A673 (cell line): ENCODE measurements at regions not wholly inside any gene's neighbourhood (a gene's known extent, or its start where the extent isn't known, plus 50 kb on each side); places are given as distances from the start of the nearest gene placed in this dataset.

ENCODE experiments used
- BruUV-seq: library from RNA; stranded (reverse); fragments of 400-500 nt; replicated peaks from 2 replicates; lab custom pipeline; 2021; lab: Mats Ljungman, UMichigan
- CTCF ChIA-PET: fragments of 300-600 bp; sonication (Branson Sonifier 250); formaldehyde crosslinking; loops from one replicate; lab custom pipeline; 2022; ENCODE audit warnings: antibody characterized with exemption; lab: Charles Lee
- POLR2A ChIA-PET: fragments of 300-600 bp; sonication (Branson Sonifier 250); formaldehyde crosslinking; loops from one replicate; lab custom pipeline; 2022; ENCODE audit warnings: antibody characterized with exemption; ENCODE audit not compliant: low non-redundant PET; lab: Charles Lee
- DNase-seq: peaks from one replicate; pipeline ENCODE4 v3.0.0-alpha.2; 2015; ENCODE audit warnings: low spot score
- H3K27ac ChIP-seq: fragments of 200-600 bp; sonication (generic); 2 replicates; pipeline ENCODE4 v1.5.1; 2016; ENCODE audit warnings: mixed run types, low read depth, mild to moderate bottlenecking, mixed read lengths, antibody characterized with exemption, low read length; ENCODE audit not compliant: poor library complexity, severe bottlenecking
- H3K27me3 ChIP-seq: fragments of 200-600 bp; sonication (generic); replicated peaks from 2 replicates; pipeline ENCODE4 v1.6.1; 2017; ENCODE audit warnings: mixed run types, low read depth, mild to moderate bottlenecking, mixed read lengths, antibody characterized with exemption, low read length; ENCODE audit not compliant: insufficient read depth, poor library complexity
- H3K36me3 ChIP-seq: fragments of 200-600 bp; sonication (generic); 2 replicates; pipeline ENCODE4 v1.6.1; 2016; ENCODE audit warnings: mixed run types, mild to moderate bottlenecking, mixed read lengths, antibody characterized with exemption, low read length; ENCODE audit not compliant: insufficient read depth, poor library complexity, severe bottlenecking
- H3K4me1 ChIP-seq: fragments of 200-600 bp; sonication (generic); 2 replicates; pipeline ENCODE4 v1.6.1; 2017; ENCODE audit warnings: mixed run types, mild to moderate bottlenecking, mixed read lengths, antibody characterized with exemption, low read length; ENCODE audit not compliant: insufficient read depth, poor library complexity, severe bottlenecking
- H3K4me3 ChIP-seq: fragments of 200-600 bp; sonication (generic); 2 replicates; pipeline ENCODE4 v1.5.1; 2016; ENCODE audit warnings: low read depth, mixed run types, mild to moderate bottlenecking, mixed read lengths, low read length; ENCODE audit not compliant: poor library complexity, severe bottlenecking
- H3K9me3 ChIP-seq: fragments of 200-600 bp; sonication (generic); 2 replicates; pipeline ENCODE4 v1.6.1; 2016; ENCODE audit warnings: mixed run types, low read depth, mild to moderate bottlenecking, mixed read lengths, antibody characterized with exemption, low read length; ENCODE audit not compliant: poor library complexity, severe bottlenecking
- CTCF ChIP-seq: fragments of 300-800, 200-600 bp; sonication (generic); conservative IDR thresholded peaks from 2 replicates; pipeline ENCODE4 v1.5.1; 2017; ENCODE audit warnings: low read depth, mild to moderate bottlenecking, antibody characterized with exemption, low read length, moderate library complexity, mixed read lengths
- EZH2 ChIP-seq: fragments of 200-600 bp; sonication (generic); IDR thresholded peaks from 2 replicates; pipeline ENCODE4 v1.6.1; 2017; ENCODE audit warnings: borderline replicate concordance, low read depth, mild to moderate bottlenecking, mixed read lengths, antibody characterized with exemption, low read length; ENCODE audit not compliant: poor library complexity, severe bottlenecking
- intact Hi-C: fragments of 100-400 bp; cut with micrococcal nuclease; formaldehyde crosslinking; loops from one replicate; pipeline ENCODE4 v1.10.0; 2022; ENCODE audit not compliant: unreplicated experiment

GRCh38 chr6:151698931-151699700 lies 108.4 kb upstream of the ESR1 start:
- DNase-seq = no peak
- intact Hi-C loops = no loop called here
- no peaks in the 10 kb centered on the region for H3K4me1 ChIP-seq
- H3K27me3 ChIP-seq = peaks cover 8% of the 10 kb centered on the region
- no TSS peak for BruUV-seq
- TF ChIP-seq EZH2 = no peak
- no peak for TF ChIP-seq CTCF
- no peaks in the 10 kb centered on the region for H3K9me3 ChIP-seq
- no peak overlapping the region for H3K27ac ChIP-seq
- H3K36me3 ChIP-seq = no peaks in the 10 kb centered on the region
- POLR2A ChIA-PET = no interaction called here
- H3K4me3 ChIP-seq = no peak overlapping the region
- CTCF ChIA-PET = no interaction called here

DNA sequence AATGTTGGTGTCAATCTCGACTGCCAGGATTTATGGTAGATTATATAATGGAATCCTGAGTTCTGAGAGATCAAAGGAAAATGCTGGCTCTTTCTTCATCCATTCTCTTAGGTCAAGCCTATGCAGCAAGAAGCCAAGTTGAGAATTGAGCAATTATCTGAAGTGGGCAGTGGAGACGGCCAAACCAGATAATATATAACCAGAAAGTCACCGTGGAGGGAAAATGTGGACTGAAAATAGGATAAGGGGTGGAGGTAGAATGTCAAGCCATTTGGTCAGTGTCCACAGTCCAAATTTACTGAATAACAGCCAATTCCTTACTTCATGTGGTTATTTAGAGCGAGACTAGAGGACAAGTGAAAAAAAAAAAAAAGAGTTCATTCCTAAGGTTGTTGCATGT lies 107.8 kb upstream of the ESR1 start:
- intact Hi-C loops = no loop called here
- Histone ChIP-seq H3K36me3 (no peaks in the 10 kb centered on the region), H3K27ac (no peak overlapping the region), H3K4me1 (no peaks in the 10 kb centered on the region), H3K4me3 (no peak overlapping the region), H3K27me3 (peaks cover 9% of the 10 kb centered on the region), H3K9me3 (no peaks in the 10 kb centered on the region)
- no peak for DNase-seq
- no TSS peak for BruUV-seq
- ChIA-PET POLR2A (no interaction called here), CTCF (no interaction called here)
- TF ChIP-seq EZH2 = no peak
- no peak for TF ChIP-seq CTCF

- Histone ChIP-seq H3K27me3 (peaks cover 16% of the 10 kb centered on the region), H3K27ac (no peak overlapping the region), H3K4me3 (no peak overlapping the region), H3K36me3 (no peaks in the 10 kb centered on the region), H3K4me1 (no peaks in the 10 kb centered on the region), H3K9me3 (no peaks in the 10 kb centered on the region)
- POLR2A ChIA-PET = no interaction called here
- BruUV-seq = no TSS peak
- TF ChIP-seq EZH2 = no peak
- no peak for TF ChIP-seq CTCF
- DNase-seq = no peak
- CTCF ChIA-PET = no interaction called here
- intact Hi-C loops = no loop called here
Measured at GRCh38 chr6:151701911-151702562, 105.4 kb upstream of the ESR1 start.
